ENCODE measurements at regions not wholly inside any gene's neighbourhood (a gene's known extent, or its start where the extent isn't known, plus 50 kb on each side); places are given as distances from the start of the nearest gene placed in this dataset.
"Not testable (repeated sequence)": the region's sequence is repeated elsewhere in the genome, so short reads cannot be mapped to it uniquely, and the experiment has no call there.

DNA sequence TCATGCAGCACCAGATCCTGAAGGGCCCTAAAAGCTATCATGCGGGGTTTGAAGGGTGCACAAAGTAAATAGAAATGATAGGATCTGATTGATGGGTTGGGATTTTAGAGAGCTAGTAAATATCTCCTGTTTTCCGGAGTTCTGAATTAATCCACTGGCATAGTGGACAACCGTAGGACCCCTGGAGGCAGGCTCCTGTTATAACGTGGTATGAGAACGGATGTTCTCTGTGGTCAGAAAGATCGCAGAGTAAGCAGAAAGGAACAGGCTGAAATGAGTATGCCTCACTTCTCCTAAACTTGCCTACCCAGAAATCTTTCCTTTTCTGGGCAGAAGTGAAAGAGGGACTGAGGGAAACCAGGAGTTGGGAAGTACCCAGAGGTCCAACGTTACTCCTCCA lies 470.8 kb downstream of the AJAP1 start:
- H3K4me1 Mint-ChIP-seq (ENCODE audit: low read depth, unreplicated experiment): no peaks in the 10 kb centered on the region
- TF ChIP-seq, protein P1, sequence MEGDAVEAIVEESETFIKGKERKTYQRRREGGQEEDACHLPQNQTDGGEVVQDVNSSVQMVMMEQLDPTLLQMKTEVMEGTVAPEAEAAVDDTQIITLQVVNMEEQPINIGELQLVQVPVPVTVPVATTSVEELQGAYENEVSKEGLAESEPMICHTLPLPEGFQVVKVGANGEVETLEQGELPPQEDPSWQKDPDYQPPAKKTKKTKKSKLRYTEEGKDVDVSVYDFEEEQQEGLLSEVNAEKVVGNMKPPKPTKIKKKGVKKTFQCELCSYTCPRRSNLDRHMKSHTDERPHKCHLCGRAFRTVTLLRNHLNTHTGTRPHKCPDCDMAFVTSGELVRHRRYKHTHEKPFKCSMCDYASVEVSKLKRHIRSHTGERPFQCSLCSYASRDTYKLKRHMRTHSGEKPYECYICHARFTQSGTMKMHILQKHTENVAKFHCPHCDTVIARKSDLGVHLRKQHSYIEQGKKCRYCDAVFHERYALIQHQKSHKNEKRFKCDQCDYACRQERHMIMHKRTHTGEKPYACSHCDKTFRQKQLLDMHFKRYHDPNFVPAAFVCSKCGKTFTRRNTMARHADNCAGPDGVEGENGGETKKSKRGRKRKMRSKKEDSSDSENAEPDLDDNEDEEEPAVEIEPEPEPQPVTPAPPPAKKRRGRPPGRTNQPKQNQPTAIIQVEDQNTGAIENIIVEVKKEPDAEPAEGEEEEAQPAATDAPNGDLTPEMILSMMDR (IDR thresholded peaks at IDR 0.05; ENCODE audit: insufficient read depth in 1 of 2, low read depth in 1 of 2, low read length in 1 of 2, severe bottlenecking in 1 of 2, unreplicated experiment in 1 of 2): no peak
- H3K36me3 ChIP-seq (ENCODE audit: control insufficient read depth, insufficient read depth, low read length): no peaks in the 10 kb centered on the region
- no peak overlapping the region for H3K4me3 Mint-ChIP-seq (ENCODE audit: unreplicated experiment)
- H3K4me3 ChIP-seq (ENCODE audit: low read depth, low read length): no peak overlapping the region
- no peaks in the 10 kb centered on the region for H3K9me3 ChIP-seq
- H3K27me3 ChIP-seq (replicated peaks; ENCODE audit: control insufficient read depth, insufficient read depth, low read length): no peaks in the 10 kb centered on the region
- no peak for DNase-seq
- H3K27me3 Mint-ChIP-seq (ENCODE audit: insufficient read depth, unreplicated experiment): peaks cover 6% of the 10 kb centered on the region
- intact Hi-C loops (cut with micrococcal nuclease; ENCODE audit: unreplicated experiment): no loop called here
- CTCF ChIA-PET: no interaction called here
- H3K9me3 Mint-ChIP-seq (ENCODE audit: unreplicated experiment): peaks cover 17% of the 10 kb centered on the region
- no peaks in the 10 kb centered on the region for H3K4me1 ChIP-seq
- H3K36me3 Mint-ChIP-seq (ENCODE audit: insufficient read depth, unreplicated experiment): no peaks in the 10 kb centered on the region
- H3K27ac Mint-ChIP-seq (ENCODE audit: unreplicated experiment): no peak overlapping the region
- POLR2A ChIA-PET: no interaction called here
- BruUV-seq (replicated peaks): no TSS peak

DNA sequence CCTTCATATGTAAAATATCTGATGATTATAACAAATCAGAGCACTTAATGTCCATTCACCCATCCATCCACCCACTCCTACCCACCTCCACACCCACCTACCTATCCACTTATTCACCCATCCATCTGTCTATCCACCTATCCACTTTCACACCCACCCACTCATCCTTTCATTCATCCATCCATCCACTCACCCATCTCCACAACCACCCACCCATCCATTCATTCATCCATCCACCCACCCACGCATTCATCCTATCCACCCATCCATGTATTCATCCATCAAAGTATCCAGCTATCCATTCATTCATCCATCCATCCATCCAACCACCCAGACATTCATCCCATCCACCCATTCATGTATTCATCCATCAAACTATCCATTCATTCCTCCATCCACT lies 466.1 kb downstream of the AJAP1 start:
- no peak overlapping the region for H3K27ac Mint-ChIP-seq (ENCODE audit: unreplicated experiment)
- Histone ChIP-seq H3K36me3 (ENCODE audit: control insufficient read depth, insufficient read depth, low read length) (no peaks in the 10 kb centered on the region), H3K4me3 (ENCODE audit: low read depth, low read length) (no peak overlapping the region), H3K27me3 (replicated peaks; ENCODE audit: control insufficient read depth, insufficient read depth, low read length) (no peaks in the 10 kb centered on the region), H3K4me1 (no peaks in the 10 kb centered on the region), H3K9me3 (no peaks in the 10 kb centered on the region)
- CTCF ChIA-PET: no interaction called here
- TF ChIP-seq, protein P1 (IDR thresholded peaks at IDR 0.05; ENCODE audit: insufficient read depth in 1 of 2, low read depth in 1 of 2, low read length in 1 of 2, severe bottlenecking in 1 of 2, unreplicated experiment in 1 of 2): no peak
- BruUV-seq (replicated peaks): no TSS peak
- POLR2A ChIA-PET: no interaction called here
- H3K4me1 Mint-ChIP-seq (ENCODE audit: low read depth, unreplicated experiment): no peaks in the 10 kb centered on the region
- intact Hi-C loops (cut with micrococcal nuclease; ENCODE audit: unreplicated experiment): no loop called here
- H3K36me3 Mint-ChIP-seq (ENCODE audit: insufficient read depth, unreplicated experiment): no peaks in the 10 kb centered on the region
- peaks cover 11% of the 10 kb centered on the region for H3K27me3 Mint-ChIP-seq (ENCODE audit: insufficient read depth, unreplicated experiment)
- no peak overlapping the region for H3K4me3 Mint-ChIP-seq (ENCODE audit: unreplicated experiment)
- no peak for DNase-seq
- H3K9me3 Mint-ChIP-seq (ENCODE audit: unreplicated experiment): peaks cover 10% of the 10 kb centered on the region

DNA sequence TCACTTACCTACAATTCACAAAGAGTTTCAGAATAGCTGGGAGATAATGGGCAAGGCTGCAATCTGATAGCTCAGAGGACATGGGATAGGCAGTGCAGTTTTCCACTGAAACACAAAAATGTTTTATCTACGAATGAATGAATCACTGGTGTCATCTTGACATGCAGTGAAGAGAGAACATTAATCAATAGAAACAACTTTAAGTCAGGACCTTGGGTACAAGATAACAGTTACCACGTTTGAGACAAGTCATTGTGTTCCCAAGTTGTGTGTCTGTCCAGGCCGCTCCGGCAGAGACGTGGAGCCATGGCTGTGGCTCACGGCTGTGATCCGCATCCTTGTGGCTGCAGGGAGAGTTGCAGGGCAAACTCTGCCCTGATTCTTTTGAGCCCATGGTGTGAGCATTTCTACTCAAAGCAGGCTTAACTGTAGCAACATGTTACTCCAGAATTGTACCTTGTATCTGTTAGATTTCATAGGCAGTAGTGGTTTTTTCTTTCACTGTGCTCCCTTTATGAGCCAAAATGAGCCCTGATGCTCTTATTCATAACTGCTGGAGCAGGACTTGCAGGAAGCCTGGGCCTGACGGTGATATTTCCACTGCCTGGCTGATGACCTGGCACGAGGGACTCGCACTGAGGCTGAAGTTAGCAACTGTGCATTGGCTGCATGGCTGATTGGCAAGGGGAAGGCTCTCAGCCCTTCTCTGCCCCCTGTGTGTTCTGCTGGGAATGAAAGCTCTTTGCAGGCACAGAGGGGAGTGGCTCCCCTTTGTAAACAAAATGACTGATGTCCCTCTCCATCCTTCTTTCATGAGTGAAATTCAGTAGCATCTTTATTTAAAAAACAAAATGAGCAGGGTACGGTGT lies 465.2 kb downstream of the AJAP1 start:
- H3K9me3 ChIP-seq: no peaks in the 10 kb centered on the region
- CTCF ChIA-PET: no interaction called here
- Mint-ChIP-seq H3K4me3 (ENCODE audit: unreplicated experiment) (no peak overlapping the region), H3K4me1 (ENCODE audit: low read depth, unreplicated experiment) (no peaks in the 10 kb centered on the region), H3K9me3 (ENCODE audit: unreplicated experiment) (peaks cover 10% of the 10 kb centered on the region), H3K27ac (ENCODE audit: unreplicated experiment) (no peak overlapping the region), H3K27me3 (ENCODE audit: insufficient read depth, unreplicated experiment) (peaks cover 14% of the 10 kb centered on the region), H3K36me3 (ENCODE audit: insufficient read depth, unreplicated experiment) (no peaks in the 10 kb centered on the region)
- BruUV-seq (replicated peaks): no TSS peak
- POLR2A ChIA-PET: no interaction called here
- no peak for DNase-seq
- no peaks in the 10 kb centered on the region for H3K36me3 ChIP-seq (ENCODE audit: control insufficient read depth, insufficient read depth, low read length)
- H3K27me3 ChIP-seq (replicated peaks; ENCODE audit: control insufficient read depth, insufficient read depth, low read length): no peaks in the 10 kb centered on the region
- no peaks in the 10 kb centered on the region for H3K4me1 ChIP-seq
- TF ChIP-seq, protein P1 (IDR thresholded peaks at IDR 0.05; ENCODE audit: insufficient read depth in 1 of 2, low read depth in 1 of 2, low read length in 1 of 2, severe bottlenecking in 1 of 2, unreplicated experiment in 1 of 2): no peak
- intact Hi-C loops (cut with micrococcal nuclease; ENCODE audit: unreplicated experiment): no loop called here
- H3K4me3 ChIP-seq (ENCODE audit: low read depth, low read length): no peak overlapping the region

DNA sequence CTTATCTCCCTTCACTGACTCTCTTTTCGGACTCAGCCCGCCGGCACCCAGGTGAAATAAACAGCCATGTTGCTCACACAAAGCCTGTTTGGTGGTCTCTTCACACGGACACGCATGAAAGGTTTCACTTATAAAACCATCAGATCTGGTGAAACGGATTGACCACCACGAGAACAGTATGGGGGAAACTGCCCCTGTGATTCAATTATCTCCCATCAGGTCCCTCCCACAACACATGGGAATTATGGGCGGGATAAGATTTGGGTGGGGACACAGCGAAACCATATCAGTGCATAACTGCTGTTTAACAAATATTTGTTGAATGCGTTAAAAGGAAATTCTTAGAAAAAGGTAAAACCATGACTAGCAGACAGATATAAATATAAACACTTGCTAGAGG lies 464.4 kb downstream of the AJAP1 start:
- intact Hi-C loops (cut with micrococcal nuclease; ENCODE audit: unreplicated experiment); DNase-seq; H3K9me3 ChIP-seq; H3K36me3 Mint-ChIP-seq (ENCODE audit: insufficient read depth, unreplicated experiment); H3K4me3 ChIP-seq (ENCODE audit: low read depth, low read length); H3K4me1 ChIP-seq; BruUV-seq (replicated peaks); H3K4me1 Mint-ChIP-seq (ENCODE audit: low read depth, unreplicated experiment); H3K4me3 Mint-ChIP-seq (ENCODE audit: unreplicated experiment); H3K27me3 ChIP-seq (replicated peaks; ENCODE audit: control insufficient read depth, insufficient read depth, low read length); H3K27ac Mint-ChIP-seq (ENCODE audit: unreplicated experiment); CTCF ChIA-PET; POLR2A ChIA-PET; H3K36me3 ChIP-seq (ENCODE audit: control insufficient read depth, insufficient read depth, low read length): not testable (repeated sequence)
- H3K9me3 Mint-ChIP-seq (ENCODE audit: unreplicated experiment): peaks cover 10% of the 10 kb centered on the region
- peaks cover 11% of the 10 kb centered on the region for H3K27me3 Mint-ChIP-seq (ENCODE audit: insufficient read depth, unreplicated experiment)

DNA sequence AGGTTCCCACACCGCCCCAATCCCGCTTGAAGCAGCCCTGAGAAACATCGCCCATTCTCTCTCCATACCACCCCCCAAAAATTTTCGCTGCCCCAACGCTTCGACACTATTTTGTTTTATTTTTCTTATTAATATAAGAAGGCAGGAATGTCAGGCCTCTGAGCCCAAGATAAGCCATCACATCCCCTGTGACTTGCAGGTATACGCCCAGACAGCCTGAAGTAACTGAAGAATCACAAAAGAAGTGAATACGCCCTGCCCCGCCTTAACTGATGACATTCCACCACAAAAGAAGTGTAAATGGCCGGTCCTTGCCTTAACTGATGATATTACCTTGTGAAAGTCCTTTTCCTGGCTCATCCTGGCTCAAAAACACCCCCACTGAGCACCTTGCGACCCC lies 463.9 kb downstream of the AJAP1 start:
- H3K4me3 Mint-ChIP-seq (ENCODE audit: unreplicated experiment); H3K27ac Mint-ChIP-seq (ENCODE audit: unreplicated experiment); H3K4me1 Mint-ChIP-seq (ENCODE audit: low read depth, unreplicated experiment); DNase-seq; H3K27me3 ChIP-seq (replicated peaks; ENCODE audit: control insufficient read depth, insufficient read depth, low read length); H3K4me3 ChIP-seq (ENCODE audit: low read depth, low read length); BruUV-seq (replicated peaks); H3K4me1 ChIP-seq; H3K9me3 ChIP-seq; H3K36me3 ChIP-seq (ENCODE audit: control insufficient read depth, insufficient read depth, low read length); POLR2A ChIA-PET; intact Hi-C loops (cut with micrococcal nuclease; ENCODE audit: unreplicated experiment); H3K36me3 Mint-ChIP-seq (ENCODE audit: insufficient read depth, unreplicated experiment); CTCF ChIA-PET: not testable (repeated sequence)
- Mint-ChIP-seq H3K27me3 (ENCODE audit: insufficient read depth, unreplicated experiment) (peaks cover 11% of the 10 kb centered on the region), H3K9me3 (ENCODE audit: unreplicated experiment) (peaks cover 10% of the 10 kb centered on the region)

Data from Caco-2 (cell line).